H1 (cell line): ENCODE measurements at regions not wholly inside any gene's neighbourhood (a gene's known extent, or its start where the extent isn't known, plus 50 kb on each side); places are given as distances from the start of the nearest gene placed in this dataset.

Experiments
- CHD2 ChIP-seq: IDR thresholded peaks from 2 replicates; pipeline ENCODE4 v1.6.1; 2012; ENCODE audit warnings: low read length, improper control_type of control experiment
- KDM5A ChIP-seq: fragments of 200-600 bp; IDR thresholded peaks from 2 replicates; pipeline ENCODE4 v1.7.1; 2012; ENCODE audit warnings: mild to moderate bottlenecking, low read length, inconsistent platforms, mixed read lengths

GRCh38 chr9:107740088-107740980, 250.8 kb upstream of the KLF4 start (continued):
- TF ChIP-seq CHD2 = no peak
- no peak for TF ChIP-seq KDM5A
